ENCODE measurements at regions not wholly inside any gene's neighbourhood (a gene's known extent, or its start where the extent isn't known, plus 50 kb on each side); places are given as distances from the start of the nearest gene placed in this dataset.

DNA sequence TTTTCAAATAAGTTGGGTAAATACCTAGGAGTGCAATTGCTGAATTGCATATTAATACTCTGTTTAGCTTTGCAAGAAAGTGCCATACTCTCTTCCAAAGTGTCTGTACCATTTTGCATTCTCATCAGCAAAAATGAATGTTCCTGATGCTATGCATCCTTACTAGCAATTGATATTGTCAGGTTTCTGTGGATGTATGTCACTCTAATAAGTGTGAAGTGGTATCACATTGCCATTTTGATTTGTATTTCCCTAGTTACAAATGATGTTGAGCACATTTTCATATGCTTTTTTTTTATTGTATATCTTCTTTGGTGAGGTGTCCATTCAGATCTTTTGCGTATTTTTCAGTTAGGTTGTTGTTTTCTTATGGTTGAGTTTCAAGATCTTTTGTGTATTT, 230.4 kb upstream of the MAGI2 start:
- H3K27me3 ChIP-seq = no peaks in the 10 kb centered on the region
- no peak overlapping the region for H3K27ac ChIP-seq
- TF ChIP-seq, protein P1, sequence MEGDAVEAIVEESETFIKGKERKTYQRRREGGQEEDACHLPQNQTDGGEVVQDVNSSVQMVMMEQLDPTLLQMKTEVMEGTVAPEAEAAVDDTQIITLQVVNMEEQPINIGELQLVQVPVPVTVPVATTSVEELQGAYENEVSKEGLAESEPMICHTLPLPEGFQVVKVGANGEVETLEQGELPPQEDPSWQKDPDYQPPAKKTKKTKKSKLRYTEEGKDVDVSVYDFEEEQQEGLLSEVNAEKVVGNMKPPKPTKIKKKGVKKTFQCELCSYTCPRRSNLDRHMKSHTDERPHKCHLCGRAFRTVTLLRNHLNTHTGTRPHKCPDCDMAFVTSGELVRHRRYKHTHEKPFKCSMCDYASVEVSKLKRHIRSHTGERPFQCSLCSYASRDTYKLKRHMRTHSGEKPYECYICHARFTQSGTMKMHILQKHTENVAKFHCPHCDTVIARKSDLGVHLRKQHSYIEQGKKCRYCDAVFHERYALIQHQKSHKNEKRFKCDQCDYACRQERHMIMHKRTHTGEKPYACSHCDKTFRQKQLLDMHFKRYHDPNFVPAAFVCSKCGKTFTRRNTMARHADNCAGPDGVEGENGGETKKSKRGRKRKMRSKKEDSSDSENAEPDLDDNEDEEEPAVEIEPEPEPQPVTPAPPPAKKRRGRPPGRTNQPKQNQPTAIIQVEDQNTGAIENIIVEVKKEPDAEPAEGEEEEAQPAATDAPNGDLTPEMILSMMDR (IDR thresholded peaks at IDR 0.05) = no peak
- TF ChIP-seq EP300 (IDR thresholded peaks at IDR 0.05) (no peak), POLR2A (IDR thresholded peaks at IDR 0.05) (no peak), POLR2AphosphoS5 (IDR thresholded peaks at IDR 0.05) (no peak)
- H3K9me3 ChIP-seq = peaks cover 0 to 5% (median 2%) of the 10 kb centered on the region in 4 donors
- no peaks in the 10 kb centered on the region for H3K4me1 ChIP-seq
- H3K36me3 ChIP-seq = no peaks in the 10 kb centered on the region
- no peak overlapping the region for H3K4me3 ChIP-seq
- intact Hi-C loops (cut with DNase I; ENCODE audit: low total_unique reads) = no loop called here
- WGBS, 5 donors = 80 to 96% (median 92%) methylated on average over 1 of the region's 1 CpG
- no peak for DNase-seq

DNA sequence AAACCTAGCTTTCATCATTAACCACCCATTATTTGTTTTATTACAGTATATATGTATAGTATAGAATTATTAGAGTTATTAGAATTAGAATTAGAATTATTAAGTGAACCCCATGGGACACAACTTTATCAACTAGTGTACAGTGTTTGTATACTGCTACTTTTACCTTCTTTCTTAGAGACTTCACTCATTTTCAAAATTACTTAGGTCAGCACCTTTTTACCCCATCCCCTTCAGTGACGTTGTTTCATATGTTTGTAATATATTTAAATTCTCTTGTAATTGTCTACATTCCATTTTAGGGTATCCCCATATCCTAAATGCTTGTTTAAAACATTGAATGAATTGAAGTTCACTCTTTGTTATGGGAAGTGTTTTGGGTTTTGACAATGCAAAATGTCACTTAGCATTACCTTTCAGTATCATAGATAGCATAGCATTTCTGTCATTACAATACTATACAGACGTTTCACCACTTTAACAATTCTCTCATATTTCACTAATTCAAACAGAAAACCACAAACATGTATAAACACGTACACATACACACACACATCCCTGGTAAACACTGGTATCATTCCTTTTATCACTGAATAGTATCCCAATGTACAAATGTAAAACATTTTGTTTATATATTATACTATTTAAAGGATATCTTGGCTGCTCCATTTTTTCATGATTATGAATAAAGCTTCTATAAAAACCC, 229.9 kb upstream of the MAGI2 start:
- Histone ChIP-seq H3K4me3 (no peak overlapping the region), H3K36me3 (no peaks in the 10 kb centered on the region), H3K9me3 (peaks cover 0 to 5% (median 2%) of the 10 kb centered on the region in 4 donors), H3K27me3 (no peaks in the 10 kb centered on the region), H3K4me1 (no peaks in the 10 kb centered on the region), H3K27ac (no peak overlapping the region)
- 68 to 77% (median 73%) methylated on average over 3 of the region's 3 CpGs for WGBS, 5 donors
- no peak for DNase-seq
- intact Hi-C loops (cut with DNase I; ENCODE audit: low total_unique reads) = no loop called here
- TF ChIP-seq POLR2AphosphoS5 (IDR thresholded peaks at IDR 0.05) (no peak), EP300 (IDR thresholded peaks at IDR 0.05) (no peak), POLR2A (IDR thresholded peaks at IDR 0.05) (no peak)
- TF ChIP-seq, protein P1 (IDR thresholded peaks at IDR 0.05) = no peak

DNA sequence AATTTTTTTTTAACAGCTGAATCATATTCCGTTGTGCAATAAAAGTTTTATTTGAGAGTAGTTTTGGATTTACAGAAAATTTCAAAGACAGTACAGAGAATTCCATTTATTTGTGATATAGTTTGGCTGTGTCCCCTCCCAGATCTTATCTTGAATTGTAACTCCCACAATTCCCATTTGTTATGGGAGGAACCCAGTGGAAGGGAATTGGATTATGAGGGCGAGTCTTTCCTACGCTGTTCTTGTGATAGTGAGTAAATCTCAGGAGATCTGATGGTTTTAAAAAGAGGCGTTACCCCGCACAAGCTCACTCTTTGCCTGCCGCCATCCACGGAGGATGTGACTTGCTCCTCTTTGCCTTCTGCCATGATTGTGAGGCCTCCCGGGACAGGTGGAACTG, 228.0 kb upstream of the MAGI2 start:
- no peaks in the 10 kb centered on the region for H3K4me1 ChIP-seq
- H3K27ac ChIP-seq = no peak overlapping the region
- H3K4me3 ChIP-seq = no peak overlapping the region
- peaks cover 0 to 5% (median 2%) of the 10 kb centered on the region in 4 donors for H3K9me3 ChIP-seq
- no peak for DNase-seq
- TF ChIP-seq, protein P1 (IDR thresholded peaks at IDR 0.05) = no peak
- TF ChIP-seq POLR2A (IDR thresholded peaks at IDR 0.05) (no peak), POLR2AphosphoS5 (IDR thresholded peaks at IDR 0.05) (no peak), EP300 (IDR thresholded peaks at IDR 0.05) (no peak)
- intact Hi-C loops (cut with DNase I; ENCODE audit: low total_unique reads) = no loop called here
- no peaks in the 10 kb centered on the region for H3K27me3 ChIP-seq
- WGBS, 5 donors = 83 to 91% (median 85%) methylated on average over 8 of the region's 8 CpGs
- no peaks in the 10 kb centered on the region for H3K36me3 ChIP-seq

DNA sequence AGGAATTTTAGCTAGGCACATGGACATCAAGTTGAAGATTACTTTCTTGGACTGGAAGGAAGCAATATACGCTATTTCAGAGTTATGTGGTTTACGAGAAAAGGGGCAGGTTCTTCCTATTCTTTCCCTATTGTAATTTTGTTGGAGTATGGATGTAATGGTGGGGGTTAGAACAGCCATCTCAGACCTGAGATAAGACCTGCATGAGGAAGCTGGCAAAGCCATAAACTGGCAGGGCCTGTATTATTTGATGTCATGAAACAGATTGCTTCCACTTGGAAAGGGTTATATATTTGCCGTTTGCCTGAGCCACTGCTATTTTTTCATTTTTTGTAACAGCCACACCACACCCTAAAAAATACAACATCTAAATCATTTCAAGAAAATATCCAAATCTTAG, 220.5 kb upstream of the MAGI2 start:
- Histone ChIP-seq H3K36me3 (no peaks in the 10 kb centered on the region), H3K27ac (no peak overlapping the region), H3K9me3 (peaks cover 0 to 11% (median 0%) of the 10 kb centered on the region in 4 donors), H3K4me1 (no peaks in the 10 kb centered on the region), H3K4me3 (no peak overlapping the region), H3K27me3 (no peaks in the 10 kb centered on the region)
- no peak for DNase-seq
- intact Hi-C loops (cut with DNase I; ENCODE audit: low total_unique reads) = no loop called here
- WGBS, 5 donors = 63 to 85% (median 81%) methylated on average over 3 of the region's 3 CpGs
- no peak for TF ChIP-seq POLR2A (IDR thresholded peaks at IDR 0.05)
- TF ChIP-seq, protein P1 (IDR thresholded peaks at IDR 0.05) = no peak
- no peak for TF ChIP-seq EP300 (IDR thresholded peaks at IDR 0.05)
- TF ChIP-seq POLR2AphosphoS5 (IDR thresholded peaks at IDR 0.05) = no peak

Data from stomach (tissue), 8 donors.